Effector memory CD4-positive, alpha-beta T cell (primary cell): ENCODE measurements at regions not wholly inside any gene's neighbourhood (a gene's known extent, or its start where the extent isn't known, plus 50 kb on each side); places are given as distances from the start of the nearest gene placed in this dataset.

Experiments
- DNase-seq, 3 donors: peaks; one replicate each; pipeline ENCODE4 v3.0.0-alpha.2; 2020
- H3K27ac ChIP-seq: 2 replicates; pipeline ENCODE4 v1.7.0; 2013; ENCODE audit warnings: mild to moderate bottlenecking, low read length, moderate library complexity; ENCODE audit not compliant: insufficient read depth, poor library complexity, severe bottlenecking
- H3K27me3 ChIP-seq: replicated peaks from 2 replicates; pipeline ENCODE4 v1.7.0; 2013; ENCODE audit warnings: mild to moderate bottlenecking, low read length; ENCODE audit not compliant: insufficient read depth, control insufficient read depth, poor library complexity, severe bottlenecking
- H3K36me3 ChIP-seq: 2 replicates; pipeline ENCODE4 v1.7.0; 2013; ENCODE audit warnings: mild to moderate bottlenecking, low read length, moderate library complexity; ENCODE audit not compliant: control insufficient read depth, insufficient read depth
- H3K4me1 ChIP-seq: 2 replicates; pipeline ENCODE4 v1.7.0; 2013; ENCODE audit warnings: low read length, mild to moderate bottlenecking; ENCODE audit not compliant: control insufficient read depth, insufficient read depth, poor library complexity, severe bottlenecking
- H3K4me3 ChIP-seq: 2 replicates; pipeline ENCODE4 v1.7.0; 2013; ENCODE audit warnings: low read length, low read depth, mild to moderate bottlenecking; ENCODE audit not compliant: insufficient read depth, poor library complexity, severe bottlenecking
- H3K9me3 ChIP-seq: 2 replicates; pipeline ENCODE4 v1.7.0; 2013; ENCODE audit warnings: mild to moderate bottlenecking, low read length, moderate library complexity; ENCODE audit not compliant: control insufficient read depth

DNA sequence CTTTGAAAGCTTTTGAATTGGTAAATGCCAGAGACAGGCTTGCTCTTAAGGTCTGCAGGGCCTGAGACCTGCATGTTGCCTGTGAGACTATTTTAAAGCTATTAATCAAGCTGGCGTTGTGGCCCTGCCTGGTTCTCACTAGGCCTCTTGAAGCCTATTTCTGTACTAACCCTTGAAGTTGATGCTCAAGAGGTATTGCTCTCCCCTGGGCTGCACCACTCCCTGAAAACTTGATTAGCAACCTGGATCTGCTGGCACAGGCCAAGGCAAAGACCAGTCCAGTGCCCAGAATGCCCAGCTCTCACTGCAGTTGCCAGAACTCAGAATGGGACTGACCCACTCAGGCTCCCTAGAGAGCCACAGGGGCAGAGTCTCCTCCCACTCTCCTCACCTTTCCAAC, 220.0 kb upstream of the MEOX2 start:
- Histone ChIP-seq H3K9me3 (no peaks in the 10 kb centered on the region), H3K4me1 (no peaks in the 10 kb centered on the region), H3K36me3 (no peaks in the 10 kb centered on the region), H3K27ac (no peak overlapping the region), H3K4me3 (no peak overlapping the region), H3K27me3 (no peaks in the 10 kb centered on the region)
- no peak for DNase-seq

- DNase-seq, result no peak
- Histone ChIP-seq H3K4me3 (no peak overlapping the region), H3K27me3 (no peaks in the 10 kb centered on the region), H3K27ac (no peak overlapping the region), H3K9me3 (no peaks in the 10 kb centered on the region), H3K36me3 (no peaks in the 10 kb centered on the region), H3K4me1 (no peaks in the 10 kb centered on the region)
Measured at GRCh38 chr7:15905251-15906040, 219.0 kb upstream of the MEOX2 start.

- DNase-seq, result no peak
- Histone ChIP-seq H3K4me1 (no peaks in the 10 kb centered on the region), H3K36me3 (no peaks in the 10 kb centered on the region), H3K9me3 (no peaks in the 10 kb centered on the region), H3K27me3 (no peaks in the 10 kb centered on the region), H3K27ac (no peak overlapping the region), H3K4me3 (no peak overlapping the region)
Measured at GRCh38 chr7:15891151-15891881, 204.8 kb upstream of the MEOX2 start.

- Histone ChIP-seq H3K27me3 (no peaks in the 10 kb centered on the region), H3K4me3 (no peak overlapping the region)
Measured at GRCh38 chr7:15889507-15889906, 203.0 kb upstream of the MEOX2 start.

DNA sequence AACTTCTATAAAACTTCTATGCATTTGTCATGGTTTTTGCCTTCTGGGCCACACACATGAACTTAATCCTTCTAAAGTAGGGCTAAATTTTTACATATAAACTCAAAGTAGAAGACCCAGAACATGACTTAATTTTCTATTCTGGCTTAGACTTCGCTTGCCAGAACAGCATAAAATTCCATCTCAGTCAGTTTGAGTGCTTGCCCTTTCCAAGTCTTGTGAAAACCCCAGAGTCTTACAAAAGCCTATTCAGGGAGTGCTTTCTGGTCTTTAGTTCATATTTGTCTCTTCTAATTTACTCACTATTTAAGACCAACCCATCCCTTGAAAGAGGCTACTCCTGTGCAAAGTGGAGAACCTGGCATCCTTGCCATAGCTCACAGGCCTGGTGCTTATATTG, 201.6 kb upstream of the MEOX2 start:
- Histone ChIP-seq H3K9me3 (no peaks in the 10 kb centered on the region), H3K36me3 (no peaks in the 10 kb centered on the region), H3K4me1 (no peaks in the 10 kb centered on the region), H3K4me3 (no peak overlapping the region), H3K27ac (no peak overlapping the region), H3K27me3 (no peaks in the 10 kb centered on the region)
- no peak for DNase-seq

More at GRCh38 chr7:15889507-15889906, 203.0 kb upstream of the MEOX2 start:
- Histone ChIP-seq H3K27ac (no peak overlapping the region), H3K4me1 (no peaks in the 10 kb centered on the region), H3K36me3 (no peaks in the 10 kb centered on the region), H3K9me3 (no peaks in the 10 kb centered on the region)
- no peak for DNase-seq

- Histone ChIP-seq H3K27ac (no peak overlapping the region), H3K9me3 (no peaks in the 10 kb centered on the region), H3K36me3 (no peaks in the 10 kb centered on the region), H3K4me3 (no peak overlapping the region), H3K27me3 (no peaks in the 10 kb centered on the region), H3K4me1 (no peaks in the 10 kb centered on the region)
- DNase-seq, result no peak
Measured at GRCh38 chr7:15886626-15887025, 200.1 kb upstream of the MEOX2 start.

- H3K27ac ChIP-seq, result no peak overlapping the region
- H3K36me3 ChIP-seq, result no peaks in the 10 kb centered on the region
- no peaks in the 10 kb centered on the region for H3K27me3 ChIP-seq
- H3K4me3 ChIP-seq, result no peak overlapping the region
- no peaks in the 10 kb centered on the region for H3K4me1 ChIP-seq
- H3K9me3 ChIP-seq, result no peaks in the 10 kb centered on the region
- no peak for DNase-seq
Measured at GRCh38 chr7:15885678-15886077, 199.2 kb upstream of the MEOX2 start.

DNA sequence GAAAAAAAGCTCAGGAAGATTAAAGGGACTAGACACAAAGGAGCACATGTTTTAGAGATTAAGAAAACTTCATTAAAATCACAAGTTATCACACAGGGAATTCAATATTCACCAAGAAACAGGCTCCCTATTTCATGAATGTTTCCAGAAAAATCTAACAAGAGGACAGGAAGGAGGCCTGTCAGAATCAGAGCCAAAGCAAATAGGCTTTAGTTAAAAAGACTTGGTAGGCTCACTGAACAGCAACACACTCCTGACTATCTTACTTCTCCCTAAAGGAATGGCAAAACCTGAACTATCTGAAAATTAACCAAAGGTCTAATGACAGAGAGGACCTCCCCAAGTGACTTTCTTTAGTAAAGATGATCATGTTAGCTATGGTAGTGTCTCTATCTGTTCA, 188.3 kb upstream of the MEOX2 start:
- H3K4me3 ChIP-seq, result no peak overlapping the region
- no peaks in the 10 kb centered on the region for H3K4me1 ChIP-seq
- H3K27me3 ChIP-seq, result no peaks in the 10 kb centered on the region
- H3K9me3 ChIP-seq, result no peaks in the 10 kb centered on the region
- no peak for DNase-seq
- no peaks in the 10 kb centered on the region for H3K36me3 ChIP-seq
- H3K27ac ChIP-seq, result no peak overlapping the region

GRCh38 chr7:15870347-15870746, 183.9 kb upstream of the MEOX2 start:
- Histone ChIP-seq H3K4me1 (no peaks in the 10 kb centered on the region), H3K9me3 (no peaks in the 10 kb centered on the region), H3K4me3 (no peak overlapping the region), H3K27me3 (no peaks in the 10 kb centered on the region), H3K36me3 (no peaks in the 10 kb centered on the region), H3K27ac (no peak overlapping the region)
- DNase-seq, result no peak

DNA sequence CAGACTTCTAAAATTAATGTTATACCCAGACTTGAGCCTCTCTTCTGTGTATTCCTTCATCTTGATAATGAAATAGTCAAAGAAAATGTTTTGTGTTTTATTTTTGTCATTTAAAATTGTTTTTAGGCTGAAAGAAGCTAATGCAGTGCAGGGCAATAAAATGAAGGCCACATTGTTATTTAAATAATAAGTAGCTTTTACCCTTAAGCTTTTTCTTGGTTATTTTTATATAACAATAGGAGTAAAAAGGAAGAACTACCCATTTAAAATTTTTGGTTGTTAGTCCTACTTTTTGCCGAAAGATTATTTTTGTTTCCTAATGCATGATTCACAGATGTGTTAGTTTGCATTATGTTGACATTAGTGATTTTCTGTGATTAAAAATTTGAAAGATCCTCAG, 181.0 kb upstream of the MEOX2 start:
- DNase-seq, result no peak
- no peaks in the 10 kb centered on the region for H3K9me3 ChIP-seq
- no peak overlapping the region for H3K27ac ChIP-seq
- H3K4me3 ChIP-seq, result no peak overlapping the region
- no peaks in the 10 kb centered on the region for H3K27me3 ChIP-seq
- no peaks in the 10 kb centered on the region for H3K4me1 ChIP-seq
- H3K36me3 ChIP-seq, result no peaks in the 10 kb centered on the region
